ENCODE measurements at regions not wholly inside any gene's neighbourhood (a gene's known extent, or its start where the extent isn't known, plus 50 kb on each side); places are given as distances from the start of the nearest gene placed in this dataset.

- no peak for TF ChIP-seq CTCF (IDR thresholded peaks at IDR 0.05; ENCODE audit: extremely low read depth, missing control alignments)
- no peak for DNase-seq (ENCODE audit: low spot score)
Measured at GRCh38 chr14:86897704-86898513, 1095.1 kb downstream of the GALC start.

- no peak for TF ChIP-seq CTCF (IDR thresholded peaks at IDR 0.05; ENCODE audit: extremely low read depth, missing control alignments)
Measured at GRCh38 chr14:86897224-86897623, 1095.8 kb downstream of the GALC start.

GRCh38 chr14:86896701-86897100, 1096.3 kb downstream of the GALC start:
- TF ChIP-seq CTCF (IDR thresholded peaks at IDR 0.05; ENCODE audit: extremely low read depth, missing control alignments) = no peak
- DNase-seq (ENCODE audit: low spot score) = no peak

More at GRCh38 chr14:86897224-86897623, 1095.8 kb downstream of the GALC start:
- no peak for DNase-seq (ENCODE audit: low spot score)

GRCh38 chr14:86892152-86892956, 1100.6 kb downstream of the GALC start:
- DNase-seq (ENCODE audit: low spot score) = no peak
- no peak for TF ChIP-seq CTCF (IDR thresholded peaks at IDR 0.05; ENCODE audit: extremely low read depth, missing control alignments)

- TF ChIP-seq CTCF (IDR thresholded peaks at IDR 0.05; ENCODE audit: extremely low read depth, missing control alignments) = no peak
- no peak for DNase-seq (ENCODE audit: low spot score)
Measured at GRCh38 chr14:86885280-86885679, 1107.7 kb downstream of the GALC start.

GRCh38 chr14:86884498-86884897, 1108.5 kb downstream of the GALC start:
- DNase-seq (ENCODE audit: low spot score) = no peak
- TF ChIP-seq CTCF (IDR thresholded peaks at IDR 0.05; ENCODE audit: extremely low read depth, missing control alignments) = no peak

GRCh38 chr14:86882818-86883217, 1110.2 kb downstream of the GALC start:
- no peak for TF ChIP-seq CTCF (IDR thresholded peaks at IDR 0.05; ENCODE audit: extremely low read depth, missing control alignments)
- no peak for DNase-seq (ENCODE audit: low spot score)
